NT2/D1 (cell line): ENCODE measurements at regions not wholly inside any gene's neighbourhood (a gene's known extent, or its start where the extent isn't known, plus 50 kb on each side); places are given as distances from the start of the nearest gene placed in this dataset.

Experiments used
- DNase-seq: peaks from one replicate; pipeline ENCODE4 v3.0.0-alpha.2; 2011; ENCODE audit warnings: low read depth, low spot score
- H3K27me3 ChIP-seq: 2 replicates; pipeline ENCODE4 v1.6.0; 2011; ENCODE audit warnings: mild to moderate bottlenecking; ENCODE audit not compliant: insufficient read length, insufficient read depth
- H3K36me3 ChIP-seq: 2 replicates; pipeline ENCODE4 v1.6.1; 2011; ENCODE audit warnings: mild to moderate bottlenecking, low read length, mixed read lengths; ENCODE audit not compliant: insufficient read depth, insufficient read length
- H3K4me1 ChIP-seq: 2 replicates; pipeline ENCODE4 v1.5.1; 2011; ENCODE audit not compliant: insufficient read depth, insufficient read length
- H3K4me3 ChIP-seq: 2 replicates; pipeline ENCODE4 v1.5.1; 2011; ENCODE audit warnings: low read depth; ENCODE audit not compliant: insufficient read length
- H3K9ac ChIP-seq: 2 replicates; pipeline ENCODE4 v1.6.0; 2011; ENCODE audit warnings: low read depth; ENCODE audit not compliant: insufficient read length
- H3K9me3 ChIP-seq: 2 replicates; pipeline ENCODE4 v1.5.1; 2011; ENCODE audit warnings: mild to moderate bottlenecking, low read length; ENCODE audit not compliant: insufficient read depth
- SUZ12 ChIP-seq: IDR thresholded peaks from 2 replicates; pipeline ENCODE4 v1.6.1; 2011; ENCODE audit not compliant: insufficient read length, insufficient read depth; ENCODE audit errors: extremely low read depth
- YY1 ChIP-seq: IDR thresholded peaks from 2 replicates; pipeline ENCODE4 v1.6.1; 2011; ENCODE audit not compliant: insufficient read length, insufficient read depth
- ZNF274 ChIP-seq: IDR thresholded peaks from 2 replicates; pipeline ENCODE4 v1.6.1; 2011; ENCODE audit warnings: mild to moderate bottlenecking, low read depth, low read length

- no peak for TF ChIP-seq YY1
- no peak for TF ChIP-seq ZNF274
- TF ChIP-seq SUZ12: no peak
- H3K9me3 ChIP-seq: no peaks in the 10 kb centered on the region
- H3K4me1 ChIP-seq: no peaks in the 10 kb centered on the region
- H3K27me3 ChIP-seq: no peaks in the 10 kb centered on the region
- no peaks in the 10 kb centered on the region for H3K36me3 ChIP-seq
- DNase-seq: no peak
- H3K4me3 ChIP-seq: no peak overlapping the region
- no peak overlapping the region for H3K9ac ChIP-seq
These were observed 83.5 kb upstream of the SKOR2 start for GRCh38 chr18:47334966-47335365.

GRCh38 chr18:47333926-47334635 is 82.6 kb upstream of the SKOR2 start:
- Histone ChIP-seq H3K27me3 (no peaks in the 10 kb centered on the region), H3K9me3 (no peaks in the 10 kb centered on the region), H3K36me3 (no peaks in the 10 kb centered on the region), H3K4me1 (no peaks in the 10 kb centered on the region), H3K4me3 (no peak overlapping the region), H3K9ac (no peak overlapping the region)
- DNase-seq: no peak
- TF ChIP-seq ZNF274: no peak
- TF ChIP-seq YY1: no peak
- TF ChIP-seq SUZ12: no peak

- H3K9ac ChIP-seq: no peak overlapping the region
- no peaks in the 10 kb centered on the region for H3K4me1 ChIP-seq
- no peaks in the 10 kb centered on the region for H3K36me3 ChIP-seq
- no peak overlapping the region for H3K4me3 ChIP-seq
- H3K27me3 ChIP-seq: no peaks in the 10 kb centered on the region
- no peak for DNase-seq
- no peak for TF ChIP-seq SUZ12
- no peak for TF ChIP-seq ZNF274
- TF ChIP-seq YY1: no peak
- H3K9me3 ChIP-seq: no peaks in the 10 kb centered on the region
These were observed 80.2 kb upstream of the SKOR2 start for GRCh38 chr18:47331641-47332040.

- DNase-seq: no peak
- Histone ChIP-seq H3K27me3 (no peaks in the 10 kb centered on the region), H3K9ac (no peak overlapping the region), H3K9me3 (no peaks in the 10 kb centered on the region), H3K36me3 (no peaks in the 10 kb centered on the region), H3K4me1 (no peaks in the 10 kb centered on the region), H3K4me3 (no peak overlapping the region)
- TF ChIP-seq ZNF274 (no peak), SUZ12 (no peak), YY1 (no peak)
These were observed 79.6 kb upstream of the SKOR2 start for GRCh38 chr18:47331026-47331425.

GRCh38 chr18:47323158-47323557 is 71.7 kb upstream of the SKOR2 start:
- TF ChIP-seq SUZ12 (no peak), ZNF274 (no peak), YY1 (no peak)
- Histone ChIP-seq H3K9me3 (no peaks in the 10 kb centered on the region), H3K9ac (no peak overlapping the region), H3K27me3 (no peaks in the 10 kb centered on the region), H3K4me3 (no peak overlapping the region), H3K4me1 (no peaks in the 10 kb centered on the region), H3K36me3 (no peaks in the 10 kb centered on the region)
- DNase-seq: no peak

- H3K4me1 ChIP-seq: no peaks in the 10 kb centered on the region
- H3K9ac ChIP-seq: no peak overlapping the region
- H3K27me3 ChIP-seq: no peaks in the 10 kb centered on the region
- H3K36me3 ChIP-seq: no peaks in the 10 kb centered on the region
- TF ChIP-seq ZNF274: no peak
- TF ChIP-seq YY1: no peak
- no peak for TF ChIP-seq SUZ12
- no peak overlapping the region for H3K4me3 ChIP-seq
- no peak for DNase-seq
- no peaks in the 10 kb centered on the region for H3K9me3 ChIP-seq
These were observed 70.4 kb upstream of the SKOR2 start for GRCh38 chr18:47321815-47322214.

- no peak for DNase-seq
- H3K27me3 ChIP-seq: no peaks in the 10 kb centered on the region
- no peaks in the 10 kb centered on the region for H3K36me3 ChIP-seq
- no peak for TF ChIP-seq SUZ12
- no peak for TF ChIP-seq YY1
- no peak for TF ChIP-seq ZNF274
- no peak overlapping the region for H3K4me3 ChIP-seq
- H3K9me3 ChIP-seq: no peaks in the 10 kb centered on the region
- no peaks in the 10 kb centered on the region for H3K4me1 ChIP-seq
- H3K9ac ChIP-seq: no peak overlapping the region
These were observed 66.5 kb upstream of the SKOR2 start for GRCh38 chr18:47317824-47318508.
